ENCODE measurements at regions not wholly inside any gene's neighbourhood (a gene's known extent, or its start where the extent isn't known, plus 50 kb on each side); places are given as distances from the start of the nearest gene placed in this dataset.
"Not testable (repeated sequence)": the region's sequence is repeated elsewhere in the genome, so short reads cannot be mapped to it uniquely, and the experiment has no call there.

DNA sequence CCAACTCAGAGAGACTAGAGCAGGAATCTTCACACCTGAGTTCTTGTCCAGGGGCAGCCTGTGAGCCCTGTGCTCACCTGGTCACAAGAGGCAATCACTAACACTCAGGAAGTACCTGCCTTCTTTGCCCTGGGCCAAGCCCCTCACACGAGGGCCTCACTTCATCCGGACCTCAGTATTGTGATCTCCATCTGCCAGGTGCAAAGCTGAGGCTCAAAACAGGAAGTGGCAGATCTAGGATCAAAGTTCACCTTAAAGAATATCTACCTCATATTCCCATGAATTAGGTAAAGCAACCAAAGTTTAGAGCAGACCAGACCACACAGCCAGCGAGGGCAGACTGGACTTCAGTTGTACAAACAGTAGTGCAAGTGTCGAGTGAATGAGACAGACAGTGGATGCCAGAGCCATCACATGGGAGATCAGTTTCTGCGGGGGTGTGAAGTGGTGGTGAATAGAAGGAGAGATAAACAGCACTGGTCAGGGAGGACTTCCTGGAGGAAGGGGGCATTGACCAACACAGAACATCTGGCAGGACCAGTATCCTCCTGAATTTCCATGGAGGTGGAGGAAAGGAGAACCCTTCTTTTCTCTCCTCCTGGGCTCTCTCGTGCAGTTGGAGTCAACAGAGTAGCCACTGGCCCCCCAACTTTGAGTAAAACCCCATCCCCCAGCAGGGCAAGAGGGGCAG is 116.6 kb upstream of the ZBTB40 start:
- Histone ChIP-seq H3K79me2 (ENCODE audit: insufficient read depth, low read length) (no peaks in the 10 kb centered on the region), H3K27me3 (ENCODE audit: insufficient read depth, low read length) (no peaks in the 10 kb centered on the region), H3K36me3 (ENCODE audit: insufficient read depth, low read length) (no peaks in the 10 kb centered on the region), H4K20me1 (ENCODE audit: insufficient read depth, low read length) (no peaks in the 10 kb centered on the region), H3K4me1 (ENCODE audit: insufficient read depth, low read length) (no peaks in the 10 kb centered on the region), H3K4me3 (ENCODE audit: insufficient read depth, low read length) (no peak overlapping the region), H3K9me3 (ENCODE audit: low read depth, low read length) (no peaks in the 10 kb centered on the region), H2AFZ (ENCODE audit: low read length) (no peak overlapping the region), H3K27ac (ENCODE audit: low read depth, low read length) (no peak overlapping the region), H3K4me2 (ENCODE audit: insufficient read depth, low read length) (no peak overlapping the region)
- TF ChIP-seq, protein P1, sequence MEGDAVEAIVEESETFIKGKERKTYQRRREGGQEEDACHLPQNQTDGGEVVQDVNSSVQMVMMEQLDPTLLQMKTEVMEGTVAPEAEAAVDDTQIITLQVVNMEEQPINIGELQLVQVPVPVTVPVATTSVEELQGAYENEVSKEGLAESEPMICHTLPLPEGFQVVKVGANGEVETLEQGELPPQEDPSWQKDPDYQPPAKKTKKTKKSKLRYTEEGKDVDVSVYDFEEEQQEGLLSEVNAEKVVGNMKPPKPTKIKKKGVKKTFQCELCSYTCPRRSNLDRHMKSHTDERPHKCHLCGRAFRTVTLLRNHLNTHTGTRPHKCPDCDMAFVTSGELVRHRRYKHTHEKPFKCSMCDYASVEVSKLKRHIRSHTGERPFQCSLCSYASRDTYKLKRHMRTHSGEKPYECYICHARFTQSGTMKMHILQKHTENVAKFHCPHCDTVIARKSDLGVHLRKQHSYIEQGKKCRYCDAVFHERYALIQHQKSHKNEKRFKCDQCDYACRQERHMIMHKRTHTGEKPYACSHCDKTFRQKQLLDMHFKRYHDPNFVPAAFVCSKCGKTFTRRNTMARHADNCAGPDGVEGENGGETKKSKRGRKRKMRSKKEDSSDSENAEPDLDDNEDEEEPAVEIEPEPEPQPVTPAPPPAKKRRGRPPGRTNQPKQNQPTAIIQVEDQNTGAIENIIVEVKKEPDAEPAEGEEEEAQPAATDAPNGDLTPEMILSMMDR (IDR thresholded peaks at IDR 0.05; ENCODE audit: extremely low read depth, low read depth, low read length) = no peak
- no peak for DNase-seq (ENCODE audit: insufficient read length, low spot score, missing footprints)

DNA sequence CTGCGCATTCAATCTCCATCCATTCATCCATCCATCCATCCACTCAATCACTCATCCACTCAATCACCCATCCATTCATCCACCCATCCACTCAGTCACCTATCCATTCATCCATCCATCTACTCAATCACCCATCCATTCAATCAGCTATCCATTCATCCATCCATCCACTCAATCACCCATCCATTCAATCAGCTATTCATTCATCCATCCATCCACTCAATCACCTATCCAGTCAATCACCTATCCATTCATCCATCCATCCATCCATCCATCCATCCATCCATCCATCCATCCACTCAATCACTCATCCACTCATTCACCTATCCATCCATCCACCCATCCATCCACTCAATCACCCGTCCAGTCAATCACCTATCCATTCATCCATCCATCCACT is 115.4 kb upstream of the ZBTB40 start:
- not testable (repeated sequence) for H3K4me3 ChIP-seq (ENCODE audit: insufficient read depth, low read length); H3K27me3 ChIP-seq (ENCODE audit: insufficient read depth, low read length); H3K4me2 ChIP-seq (ENCODE audit: insufficient read depth, low read length); H3K9me3 ChIP-seq (ENCODE audit: low read depth, low read length); H3K79me2 ChIP-seq (ENCODE audit: insufficient read depth, low read length); H3K36me3 ChIP-seq (ENCODE audit: insufficient read depth, low read length); DNase-seq (ENCODE audit: insufficient read length, low spot score, missing footprints); H2AFZ ChIP-seq (ENCODE audit: low read length); H4K20me1 ChIP-seq (ENCODE audit: insufficient read depth, low read length); H3K27ac ChIP-seq (ENCODE audit: low read depth, low read length); H3K4me1 ChIP-seq (ENCODE audit: insufficient read depth, low read length)

DNA sequence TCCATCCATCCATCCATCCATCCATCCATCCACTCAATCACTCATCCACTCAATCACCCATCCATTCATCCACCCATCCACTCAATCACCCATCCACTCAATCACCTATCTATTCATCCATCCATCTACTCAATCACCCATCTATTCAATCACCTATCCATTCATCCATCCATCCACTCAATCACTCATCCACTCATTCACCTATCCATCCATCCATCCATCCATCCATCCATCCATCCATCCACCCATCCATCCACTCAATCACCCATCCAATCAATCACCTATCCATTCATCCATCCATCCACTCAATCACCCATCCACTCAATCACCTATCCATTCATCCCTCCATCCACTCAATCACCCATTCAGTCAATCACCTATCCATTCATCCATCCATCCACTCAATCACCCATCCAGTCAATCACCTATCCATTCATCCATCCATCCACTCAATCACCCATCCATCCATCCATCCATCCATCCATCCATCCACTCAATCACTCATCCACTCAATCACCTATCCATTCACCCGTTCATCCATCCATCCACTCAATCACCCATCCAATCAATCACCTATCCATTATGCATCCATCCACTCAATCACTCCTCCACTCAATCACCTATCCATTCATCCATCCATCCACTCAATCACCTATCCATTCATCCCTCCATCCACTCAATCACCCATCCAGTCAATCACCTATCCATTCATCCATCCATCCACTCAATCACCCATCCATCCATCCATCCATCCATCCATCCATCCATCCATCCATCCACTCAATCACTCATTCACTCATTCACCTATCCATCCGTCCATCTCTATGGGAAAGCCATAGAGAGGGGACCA is 114.7 kb upstream of the ZBTB40 start:
- H2AFZ ChIP-seq (ENCODE audit: low read length) = not testable (repeated sequence)

DNA sequence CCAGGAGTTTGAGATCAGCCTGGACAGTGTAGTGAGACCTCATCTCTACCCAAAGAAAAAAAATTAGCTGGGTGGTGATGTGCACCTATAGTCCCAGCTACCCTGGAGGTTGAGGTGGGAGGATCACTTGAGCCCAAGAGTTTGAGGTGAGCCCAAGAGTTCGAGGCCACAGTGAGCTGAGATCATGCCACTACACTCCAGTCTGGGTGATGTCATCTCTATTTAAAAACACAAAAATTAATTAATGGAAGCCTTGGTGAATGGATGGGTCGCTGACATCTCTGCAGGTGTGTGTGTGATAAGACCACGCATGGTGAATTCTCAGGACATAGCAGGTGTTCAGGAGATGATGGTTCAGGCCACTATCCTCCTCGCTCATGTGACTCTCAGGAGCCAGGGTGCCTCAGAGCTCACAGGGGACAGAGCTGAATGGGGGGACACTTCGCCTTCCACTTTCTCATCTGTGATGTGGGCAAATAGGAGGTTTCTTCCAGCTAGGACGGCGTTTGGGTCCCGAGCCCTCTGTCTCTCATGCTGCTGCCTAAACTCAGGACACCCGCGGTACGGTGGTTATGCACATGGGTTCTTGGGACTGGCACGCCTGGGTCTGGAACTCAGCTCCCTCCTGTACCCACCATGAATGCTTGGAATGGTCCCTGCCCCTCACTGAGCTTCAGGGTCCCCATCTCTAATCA is 113.4 kb upstream of the ZBTB40 start:
- TF ChIP-seq, protein P1 (IDR thresholded peaks at IDR 0.05; ENCODE audit: extremely low read depth, low read depth, low read length) = no peak
- no peak overlapping the region for H3K4me2 ChIP-seq (ENCODE audit: insufficient read depth, low read length)
- no peaks in the 10 kb centered on the region for H3K79me2 ChIP-seq (ENCODE audit: insufficient read depth, low read length)
- no peaks in the 10 kb centered on the region for H4K20me1 ChIP-seq (ENCODE audit: insufficient read depth, low read length)
- DNase-seq (ENCODE audit: insufficient read length, low spot score, missing footprints) = no peak
- peaks cover 17% of the 10 kb centered on the region for H3K27me3 ChIP-seq (ENCODE audit: insufficient read depth, low read length)
- H3K27ac ChIP-seq (ENCODE audit: low read depth, low read length) = no peak overlapping the region
- H2AFZ ChIP-seq (ENCODE audit: low read length) = no peak overlapping the region
- no peaks in the 10 kb centered on the region for H3K36me3 ChIP-seq (ENCODE audit: insufficient read depth, low read length)
- H3K9me3 ChIP-seq (ENCODE audit: low read depth, low read length) = no peaks in the 10 kb centered on the region
- no peak overlapping the region for H3K4me3 ChIP-seq (ENCODE audit: insufficient read depth, low read length)
- no peaks in the 10 kb centered on the region for H3K4me1 ChIP-seq (ENCODE audit: insufficient read depth, low read length)

More for the DNA sequence above, 114.7 kb upstream of the ZBTB40 start:
- H3K79me2 ChIP-seq (ENCODE audit: insufficient read depth, low read length); DNase-seq (ENCODE audit: insufficient read length, low spot score, missing footprints); H3K27me3 ChIP-seq (ENCODE audit: insufficient read depth, low read length); H3K4me3 ChIP-seq (ENCODE audit: insufficient read depth, low read length); H4K20me1 ChIP-seq (ENCODE audit: insufficient read depth, low read length); H3K4me1 ChIP-seq (ENCODE audit: insufficient read depth, low read length); H3K9me3 ChIP-seq (ENCODE audit: low read depth, low read length); H3K27ac ChIP-seq (ENCODE audit: low read depth, low read length); H3K36me3 ChIP-seq (ENCODE audit: insufficient read depth, low read length); H3K4me2 ChIP-seq (ENCODE audit: insufficient read depth, low read length): not testable (repeated sequence)

All from osteoblast (primary cell).